ENCODE measurements at regions not wholly inside any gene's neighbourhood (a gene's known extent, or its start where the extent isn't known, plus 50 kb on each side); places are given as distances from the start of the nearest gene placed in this dataset.
A peak's percentile ranks its signal among the peaks of the same experiment; 100 is the strongest.

DNA sequence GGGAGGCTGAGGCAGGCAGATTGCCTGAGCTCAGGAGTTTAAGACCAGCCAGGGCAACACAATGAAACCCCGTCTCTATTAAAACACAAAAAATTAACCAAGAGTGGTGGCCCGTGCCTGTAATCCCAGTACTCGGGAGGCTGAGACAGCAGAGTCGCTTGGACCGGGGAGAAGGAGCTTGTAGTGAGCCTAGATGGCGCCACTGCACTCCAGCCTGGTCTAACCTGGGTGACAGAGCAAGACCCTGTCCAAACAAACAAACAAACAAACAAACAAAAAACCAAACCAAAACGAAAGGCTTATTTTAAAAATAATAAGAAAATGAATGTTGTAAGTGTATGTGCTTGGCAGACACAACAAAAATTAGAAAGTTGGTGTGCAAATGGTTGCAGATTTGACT is 536.3 kb upstream of the PTPRD start:
- TF ChIP-seq, protein P1, sequence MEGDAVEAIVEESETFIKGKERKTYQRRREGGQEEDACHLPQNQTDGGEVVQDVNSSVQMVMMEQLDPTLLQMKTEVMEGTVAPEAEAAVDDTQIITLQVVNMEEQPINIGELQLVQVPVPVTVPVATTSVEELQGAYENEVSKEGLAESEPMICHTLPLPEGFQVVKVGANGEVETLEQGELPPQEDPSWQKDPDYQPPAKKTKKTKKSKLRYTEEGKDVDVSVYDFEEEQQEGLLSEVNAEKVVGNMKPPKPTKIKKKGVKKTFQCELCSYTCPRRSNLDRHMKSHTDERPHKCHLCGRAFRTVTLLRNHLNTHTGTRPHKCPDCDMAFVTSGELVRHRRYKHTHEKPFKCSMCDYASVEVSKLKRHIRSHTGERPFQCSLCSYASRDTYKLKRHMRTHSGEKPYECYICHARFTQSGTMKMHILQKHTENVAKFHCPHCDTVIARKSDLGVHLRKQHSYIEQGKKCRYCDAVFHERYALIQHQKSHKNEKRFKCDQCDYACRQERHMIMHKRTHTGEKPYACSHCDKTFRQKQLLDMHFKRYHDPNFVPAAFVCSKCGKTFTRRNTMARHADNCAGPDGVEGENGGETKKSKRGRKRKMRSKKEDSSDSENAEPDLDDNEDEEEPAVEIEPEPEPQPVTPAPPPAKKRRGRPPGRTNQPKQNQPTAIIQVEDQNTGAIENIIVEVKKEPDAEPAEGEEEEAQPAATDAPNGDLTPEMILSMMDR (IDR thresholded peaks at IDR 0.05) = 0 out of 2 replicates have a peak, but pooled peaks have one; percentile 32
- no peak for TF ChIP-seq ETV6 (CRISPR knock-in tag; IDR thresholded peaks at IDR 0.05)
